Prostate gland (tissue), 2 donors: ENCODE measurements at regions not wholly inside any gene's neighbourhood (a gene's known extent, or its start where the extent isn't known, plus 50 kb on each side); places are given as distances from the start of the nearest gene placed in this dataset.

Experiments
- small RNA-seq, 2 donors: library from RNA; depleted of rRNA; stranded (forward); fragments of <200 nt; gene quantifications; one replicate each; pipeline ENCODE3, GENCODE V24; 2016

Small RNA genes lying in the stretch of these regions (small RNA-seq; reads per million reads assigned to genes)
- gene AC092670.1 (0 reads per million in 2 donors), gene RNU6-1054P (0 reads per million in 2 donors)
